Choroid plexus epithelial cell (primary cell): ENCODE measurements at regions not wholly inside any gene's neighbourhood (a gene's known extent, or its start where the extent isn't known, plus 50 kb on each side); places are given as distances from the start of the nearest gene placed in this dataset.
A peak's percentile ranks its signal among the peaks of the same experiment; 100 is the strongest.

ENCODE experiments used
- DNase-seq: peaks from one replicate; pipeline ENCODE4 v3.0.0-alpha.2; 2010; ENCODE audit warnings: low read depth
- H3K4me3 ChIP-seq: 2 replicates; pipeline ENCODE4 v1.5.1; 2011; ENCODE audit warnings: low read depth, mild to moderate bottlenecking, control low read depth, low read length, moderate library complexity
- CTCF ChIP-seq: conservative IDR thresholded peaks from 2 replicates; pipeline ENCODE4 v1.5.1; 2011; ENCODE audit warnings: low read depth, mild to moderate bottlenecking, control low read depth, inconsistent platforms, low read length, moderate library complexity

- no peak for TF ChIP-seq CTCF
Observed at GRCh38 chr5:173760461-173761177, 127.5 kb upstream of the CPEB4 start.

GRCh38 chr5:173761178-173761513 is 127.0 kb upstream of the CPEB4 start:
- no peak for TF ChIP-seq CTCF
- no peak for DNase-seq
- no peak overlapping the region for H3K4me3 ChIP-seq

More at GRCh38 chr5:173760461-173761177, 127.5 kb upstream of the CPEB4 start:
- DNase-seq: no peak
- H3K4me3 ChIP-seq: no peak overlapping the region

DNA sequence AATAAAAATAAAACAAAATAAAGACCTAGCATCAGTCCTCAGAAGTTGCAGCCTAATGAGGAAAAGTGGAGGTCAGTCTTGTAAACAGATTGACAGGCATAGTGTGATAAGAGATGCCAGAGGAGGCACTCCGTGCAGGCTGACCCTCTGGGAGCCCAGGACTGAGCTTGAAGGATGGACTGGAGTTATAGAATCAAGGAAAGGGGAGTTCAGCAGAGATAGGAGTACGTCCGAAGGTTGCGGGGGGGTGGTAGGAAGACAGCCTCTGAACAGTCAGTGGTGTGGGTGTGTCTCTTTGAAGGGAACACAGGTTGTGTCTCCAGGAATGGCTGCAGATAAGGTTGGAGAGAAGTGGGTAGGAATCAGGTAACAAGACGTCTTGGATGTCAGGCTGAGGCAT is 126.1 kb upstream of the CPEB4 start:
- no peak for TF ChIP-seq CTCF
- no peak overlapping the region for H3K4me3 ChIP-seq
- DNase-seq: no peak

- no peak for DNase-seq
- TF ChIP-seq CTCF: no peak
- no peak overlapping the region for H3K4me3 ChIP-seq
Observed at GRCh38 chr5:173762930-173763329, 125.2 kb upstream of the CPEB4 start.

DNA sequence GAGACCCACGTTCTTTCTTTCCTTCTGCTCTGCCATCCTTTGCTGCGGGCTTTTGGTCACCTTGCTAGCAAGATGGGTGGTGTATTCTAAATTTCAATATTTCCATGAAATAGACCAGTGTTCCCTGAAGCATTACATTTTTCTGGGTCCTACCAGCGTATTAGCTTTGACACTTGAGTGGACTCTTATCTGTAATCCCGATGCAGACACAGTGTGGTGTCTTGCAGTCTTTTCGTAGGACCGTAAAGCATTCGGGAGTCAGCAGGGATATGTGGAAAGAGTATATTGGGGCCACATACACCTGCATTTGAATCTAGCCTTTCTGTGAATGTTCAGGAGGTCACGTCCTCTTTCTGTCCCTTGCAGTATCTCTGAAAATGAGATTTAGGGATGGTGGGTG is 124.7 kb upstream of the CPEB4 start:
- TF ChIP-seq CTCF: no peak
- DNase-seq: no peak
- H3K4me3 ChIP-seq: no peak overlapping the region

DNA sequence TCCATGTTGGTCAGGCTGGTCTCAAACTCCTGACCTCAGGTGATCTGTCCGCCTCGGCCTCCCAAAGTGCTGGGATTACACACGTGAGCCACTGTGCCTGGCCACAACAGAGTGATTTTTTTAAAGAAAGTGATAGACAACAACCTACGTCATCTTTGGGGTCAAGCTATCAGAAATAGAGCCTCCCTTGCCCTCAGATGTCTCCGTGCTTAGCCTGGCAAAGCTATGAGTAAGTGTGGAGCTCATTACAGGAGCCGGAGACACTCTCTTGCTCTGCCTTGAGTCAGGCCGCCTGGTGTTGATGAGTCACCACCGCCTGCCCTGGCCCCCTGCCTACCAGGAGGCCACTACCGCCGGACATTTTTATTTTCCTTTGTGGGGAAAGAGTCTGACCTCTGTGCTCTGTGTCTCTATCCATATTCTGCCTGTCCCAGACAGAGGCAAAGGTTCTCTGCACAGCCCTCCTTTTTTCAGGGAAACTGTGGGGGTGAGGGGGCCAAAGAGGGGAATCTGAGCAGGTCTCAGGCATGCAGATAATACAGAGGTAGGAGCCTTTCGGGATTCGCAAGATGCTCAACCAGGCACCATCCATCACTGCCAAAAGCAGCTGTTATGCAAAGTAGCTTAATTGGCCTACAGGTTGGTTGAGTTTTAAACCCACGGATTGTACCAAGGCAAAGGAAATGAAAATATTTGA is 123.7 kb upstream of the CPEB4 start:
- no peak overlapping the region for H3K4me3 ChIP-seq
- TF ChIP-seq CTCF: peak; percentile 11
- peak; percentile 98 for DNase-seq
